Sigmoid colon (tissue), 6 donors: ENCODE measurements at regions not wholly inside any gene's neighbourhood (a gene's known extent, or its start where the extent isn't known, plus 50 kb on each side); places are given as distances from the start of the nearest gene placed in this dataset.

ENCODE experiments used
- DNase-seq: peaks from one replicate; pipeline ENCODE4 v3.0.0-alpha.2; 2019
- H3K27ac ChIP-seq, 4 donors: fragments of 200-600 bp; sonication (generic); one replicate each; pipeline ENCODE4 v1.5.1; 2016 to 2019; ENCODE audit warnings: mild to moderate bottlenecking in 1 of 4
- H3K27me3 ChIP-seq, 3 donors: fragments of 200-600 bp; sonication (generic); one replicate each; pipeline ENCODE4 v1.5.1; 2019; ENCODE audit warnings: mild to moderate bottlenecking in 1 of 3
- H3K36me3 ChIP-seq, 4 donors: fragments of 200-600 bp; sonication (generic); one replicate each; pipeline ENCODE4 v1.5.1; 2016 to 2019
- H3K4me1 ChIP-seq, 4 donors: fragments of 200-600 bp; sonication (generic); one replicate each; pipeline ENCODE4 v1.5.1; 2017 to 2019
- H3K4me3 ChIP-seq, 4 donors: fragments of 200-600 bp; sonication (generic); one replicate each; pipeline ENCODE4 v1.5.1; 2017 to 2019; ENCODE audit warnings: mild to moderate bottlenecking in 2 of 4, moderate library complexity in 1 of 4
- H3K9me3 ChIP-seq, 4 donors: fragments of 200-600 bp in 3 of 4; sonication (generic) in 3 of 4; one replicate each; pipeline versions ENCODE4 v1.5.1 to v1.6.1; 2013 to 2019
- EP300 ChIP-seq, 4 donors: sonication (generic); formaldehyde crosslinking; IDR thresholded peaks; one replicate each; pipeline ENCODE4 v1.6.1; 2017; ENCODE audit warnings: antibody characterized with exemption in 4 of 4
- POLR2A ChIP-seq, 2 donors: fragments of 450-650 bp; IDR thresholded peaks; one replicate each; pipeline ENCODE4 v1.6.1; 2016; ENCODE audit warnings: antibody characterized with exemption in 2 of 2, mild to moderate bottlenecking in 2 of 2, moderate library complexity in 2 of 2
- POLR2AphosphoS5 ChIP-seq, 4 donors: sonication (generic); formaldehyde crosslinking; IDR thresholded peaks; one replicate each; pipeline ENCODE4 v1.6.1; 2017; ENCODE audit warnings: antibody characterized with exemption in 4 of 4
- WGBS, 2 donors: extraction: QIAGEN DNeasy Blood & Tissue Kit; methylation state at CpG; one replicate each; pipeline ENCODE4 v1.1.7; 2013; 5-methylcytosine and 5-hydroxymethylcytosine counted together
- intact Hi-C: fragments of 100-400 bp; cut with DNase I; formaldehyde crosslinking; loops from one replicate; pipeline ENCODE4 v1.15.1; 2023
- TF ChIP-seq, protein P1 (sequence below), 4 experiments: fragments of 450-650 bp in 3 of 4; fragments of 200-600 bp in 1 of 4; IDR thresholded peaks; one replicate each; pipeline ENCODE4 v1.5.1; 2016 to 2019; ENCODE audit warnings: antibody characterized with exemption in 4 of 4, mild to moderate bottlenecking in 3 of 4, moderate library complexity in 2 of 4
- donor health status: healthy with polysubstance abuse.
- donor health status: healthy.

- Histone ChIP-seq H3K27me3 (no peaks in the 10 kb centered on the region), H3K9me3 (peaks cover 0 to 5% (median 0%) of the 10 kb centered on the region in 4 donors), H3K4me1 (no peaks in the 10 kb centered on the region), H3K27ac (no peak overlapping the region), H3K4me3 (no peak overlapping the region), H3K36me3 (no peaks in the 10 kb centered on the region)
- TF ChIP-seq, protein P1, sequence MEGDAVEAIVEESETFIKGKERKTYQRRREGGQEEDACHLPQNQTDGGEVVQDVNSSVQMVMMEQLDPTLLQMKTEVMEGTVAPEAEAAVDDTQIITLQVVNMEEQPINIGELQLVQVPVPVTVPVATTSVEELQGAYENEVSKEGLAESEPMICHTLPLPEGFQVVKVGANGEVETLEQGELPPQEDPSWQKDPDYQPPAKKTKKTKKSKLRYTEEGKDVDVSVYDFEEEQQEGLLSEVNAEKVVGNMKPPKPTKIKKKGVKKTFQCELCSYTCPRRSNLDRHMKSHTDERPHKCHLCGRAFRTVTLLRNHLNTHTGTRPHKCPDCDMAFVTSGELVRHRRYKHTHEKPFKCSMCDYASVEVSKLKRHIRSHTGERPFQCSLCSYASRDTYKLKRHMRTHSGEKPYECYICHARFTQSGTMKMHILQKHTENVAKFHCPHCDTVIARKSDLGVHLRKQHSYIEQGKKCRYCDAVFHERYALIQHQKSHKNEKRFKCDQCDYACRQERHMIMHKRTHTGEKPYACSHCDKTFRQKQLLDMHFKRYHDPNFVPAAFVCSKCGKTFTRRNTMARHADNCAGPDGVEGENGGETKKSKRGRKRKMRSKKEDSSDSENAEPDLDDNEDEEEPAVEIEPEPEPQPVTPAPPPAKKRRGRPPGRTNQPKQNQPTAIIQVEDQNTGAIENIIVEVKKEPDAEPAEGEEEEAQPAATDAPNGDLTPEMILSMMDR (IDR thresholded peaks at IDR 0.05) = no peak
- TF ChIP-seq EP300 (IDR thresholded peaks at IDR 0.05) (no peak), POLR2AphosphoS5 (IDR thresholded peaks at IDR 0.05) (no peak), POLR2A (IDR thresholded peaks at IDR 0.05) (no peak)
- peak; percentile 56 for DNase-seq
- 76 to 80% methylated on average over 5 of the region's 5 CpGs for WGBS, 2 donors
- intact Hi-C loops = no loop called here
Measured at GRCh38 chr1:30629501-30629900, 93.9 kb downstream of the MATN1 start.

DNA sequence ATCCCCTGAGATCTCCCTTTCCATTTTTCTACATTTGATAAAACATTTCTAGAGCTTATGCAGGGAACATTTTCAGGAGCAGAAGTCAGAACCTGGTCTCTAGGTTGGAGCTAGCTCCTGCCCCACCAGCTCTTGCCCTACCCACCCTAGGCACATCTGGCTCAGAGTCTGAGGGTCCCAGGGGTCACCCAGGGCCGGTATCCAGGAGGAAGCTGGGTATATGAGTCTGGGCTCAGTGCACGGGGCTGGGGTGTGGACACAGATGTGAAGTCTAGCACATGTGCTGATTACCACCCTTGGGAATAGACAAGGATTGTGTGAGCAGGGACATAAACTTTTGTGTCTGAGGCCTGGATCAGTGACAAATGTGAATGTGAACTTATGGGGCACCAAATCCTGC lies 95.4 kb downstream of the MATN1 start:
- Histone ChIP-seq H3K4me1 (no peaks in the 10 kb centered on the region), H3K4me3 (no peak overlapping the region), H3K9me3 (peaks cover 0 to 5% (median 4%) of the 10 kb centered on the region in 4 donors), H3K27me3 (no peaks in the 10 kb centered on the region), H3K27ac (no peak overlapping the region), H3K36me3 (no peaks in the 10 kb centered on the region)
- peak; percentile 22 for DNase-seq
- TF ChIP-seq POLR2A (IDR thresholded peaks at IDR 0.05) (no peak), POLR2AphosphoS5 (IDR thresholded peaks at IDR 0.05) (no peak)
- intact Hi-C loops = no loop called here
- WGBS, 2 donors = 73 to 75% methylated on average over 2 of the region's 2 CpGs

- WGBS, 2 donors = 92 to 93% methylated on average over 1 of the region's 1 CpG
- H3K36me3 ChIP-seq = no peaks in the 10 kb centered on the region
- peaks cover 0 to 7% (median 5%) of the 10 kb centered on the region in 4 donors for H3K9me3 ChIP-seq
- intact Hi-C loops = no loop called here
- no peak overlapping the region for H3K27ac ChIP-seq
- H3K4me1 ChIP-seq = no peaks in the 10 kb centered on the region
- no peaks in the 10 kb centered on the region for H3K27me3 ChIP-seq
- peak; percentile 5 for DNase-seq
- no peak overlapping the region for H3K4me3 ChIP-seq
- TF ChIP-seq, protein P1 (IDR thresholded peaks at IDR 0.05) = no peak
- TF ChIP-seq POLR2AphosphoS5 (IDR thresholded peaks at IDR 0.05) = no peak
- TF ChIP-seq POLR2A (IDR thresholded peaks at IDR 0.05) = no peak
- TF ChIP-seq EP300 (IDR thresholded peaks at IDR 0.05) = no peak
Measured at GRCh38 chr1:30627206-30627605, 96.2 kb downstream of the MATN1 start.

GRCh38 chr1:30623431-30623830 lies 100.0 kb downstream of the MATN1 start:
- H3K27me3 ChIP-seq = no peaks in the 10 kb centered on the region
- TF ChIP-seq, protein P1 (IDR thresholded peaks at IDR 0.05) = no peak
- TF ChIP-seq POLR2A (IDR thresholded peaks at IDR 0.05) = no peak
- TF ChIP-seq EP300 (IDR thresholded peaks at IDR 0.05) = no peak
- TF ChIP-seq POLR2AphosphoS5 (IDR thresholded peaks at IDR 0.05) = no peak
- intact Hi-C loops = no loop called here
- H3K36me3 ChIP-seq = no peaks in the 10 kb centered on the region
- 98 to 100% methylated on average over 1 of the region's 1 CpG for WGBS, 2 donors
- no peaks in the 10 kb centered on the region for H3K4me1 ChIP-seq
- no peak overlapping the region for H3K4me3 ChIP-seq
- DNase-seq = no peak
- H3K9me3 ChIP-seq = peaks cover 0 to 7% (median 5%) of the 10 kb centered on the region in 4 donors
- H3K27ac ChIP-seq = no peak overlapping the region

- no peaks in the 10 kb centered on the region for H3K27me3 ChIP-seq
- no peaks in the 10 kb centered on the region for H3K4me1 ChIP-seq
- no peaks in the 10 kb centered on the region for H3K36me3 ChIP-seq
- H3K4me3 ChIP-seq = no peak overlapping the region
- TF ChIP-seq POLR2AphosphoS5 (IDR thresholded peaks at IDR 0.05) (no peak), EP300 (IDR thresholded peaks at IDR 0.05) (no peak), POLR2A (IDR thresholded peaks at IDR 0.05) (no peak)
- TF ChIP-seq, protein P1 (IDR thresholded peaks at IDR 0.05) = no peak
- no peak overlapping the region for H3K27ac ChIP-seq
- DNase-seq = no peak
- peaks cover 0 to 7% (median 2%) of the 10 kb centered on the region in 4 donors for H3K9me3 ChIP-seq
- intact Hi-C loops = no loop called here
- 71 to 79% methylated on average over 4 of the region's 4 CpGs for WGBS, 2 donors
Measured at GRCh38 chr1:30619619-30620018, 103.8 kb downstream of the MATN1 start.
